GM12878 (cell line): ENCODE measurements at regions not wholly inside any gene's neighbourhood (a gene's known extent, or its start where the extent isn't known, plus 50 kb on each side); places are given as distances from the start of the nearest gene placed in this dataset.

Experiments used
- ATAC-seq: fragments of 200-7000 bp; cut with Tn5 transposase; 3 replicates; pipeline ENCODE4 v1.9.1; 2020; ENCODE audit warnings: mild to moderate bottlenecking, moderate library complexity
- BruUV-seq: library from RNA; stranded (reverse); fragments of 400-500 nt; replicated peaks from 2 replicates; lab custom pipeline; 2021; lab: Mats Ljungman, UMichigan
- CTCF ChIA-PET: fragments of 300-600 bp; sonication (Branson Sonifier 250); formaldehyde crosslinking; extraction: SDS; loops from one replicate; lab custom pipeline; 2021; ENCODE audit warnings: inconsistent platforms; lab: Yijun Ruan, JAX
- POLR2A ChIA-PET: fragments of 350-600 bp; formaldehyde crosslinking; extraction: SDS; loops from one replicate; lab custom pipeline; 2021; ENCODE audit warnings: inconsistent platforms; lab: Charles Lee
- RAD21 ChIA-PET: fragments of 300-600 bp; sonication (Branson Sonifier 250); formaldehyde crosslinking; loops from one replicate; lab custom pipeline; 2023; ENCODE audit warnings: antibody characterized with exemption; ENCODE audit not compliant: unreplicated experiment; lab: Charles Lee
- SMC1A ChIA-PET: fragments of 300-600 bp; sonication (Branson Sonifier 250); formaldehyde crosslinking; loops from one replicate; lab custom pipeline; 2023; ENCODE audit not compliant: unreplicated experiment, uncharacterized antibody; lab: Charles Lee
- DNase-seq: peaks from one replicate; pipeline ENCODE4 v3.0.0-alpha.2; 2011; ENCODE audit warnings: low read depth, low spot score
- FAIRE-seq: peaks from 3 replicates; lab custom pipeline; 2011; peaks lifted over from hg19 to GRCh38; lab: Jason Lieb, UNC
- H2AFZ ChIP-seq: 2 replicates; pipeline ENCODE4 v1.6.0; 2011; ENCODE audit warnings: low read depth, low read length, control low read depth; ENCODE audit not compliant: control insufficient read depth
- H3K27ac ChIP-seq: 2 replicates; pipeline ENCODE4 v1.5.1; 2011; ENCODE audit warnings: control low read depth; ENCODE audit not compliant: control insufficient read depth, insufficient read depth
- H3K27me3 ChIP-seq, 2 experiments: replicated peaks in 1 of 2; 2 replicates each; pipeline versions ENCODE4 v1.6.0 to v1.6.1; 2011; ENCODE audit warnings: low read length in 1 of 2; ENCODE audit not compliant: control insufficient read depth in 2 of 2, insufficient read depth in 2 of 2
- H3K36me3 ChIP-seq, 2 experiments: 2 replicates each; pipeline ENCODE4 v1.5.1; 2011; ENCODE audit warnings: low read length in 1 of 2; ENCODE audit not compliant: control insufficient read depth in 2 of 2, insufficient read depth in 2 of 2
- H3K4me1 ChIP-seq: 2 replicates; pipeline ENCODE4 v1.6.1; 2011; ENCODE audit warnings: mild to moderate bottlenecking, low read length, moderate library complexity, mixed read lengths; ENCODE audit not compliant: control insufficient read depth, insufficient read depth
- H3K4me2 ChIP-seq: 2 replicates; pipeline ENCODE4 v1.6.0; 2011; ENCODE audit warnings: control low read depth; ENCODE audit not compliant: control insufficient read depth, insufficient read depth
- H3K4me3 ChIP-seq: fragments of 200-600 bp; sonication (generic); 2 replicates; pipeline ENCODE4 v1.5.1; 2016
- H3K79me2 ChIP-seq: 2 replicates; pipeline ENCODE4 v1.6.0; 2011; ENCODE audit warnings: low read length; ENCODE audit not compliant: control insufficient read depth, insufficient read depth
- H3K9ac ChIP-seq: 2 replicates; pipeline ENCODE4 v1.8.0; 2011; ENCODE audit warnings: low read length, control low read depth, mixed read lengths; ENCODE audit not compliant: control insufficient read depth, insufficient read depth
- H3K9me3 ChIP-seq: replicated peaks from 3 replicates; pipeline ENCODE4 v1.5.1; 2011; ENCODE audit warnings: mild to moderate bottlenecking, low read length; ENCODE audit not compliant: control insufficient read depth, insufficient read depth
- H4K20me1 ChIP-seq: 2 replicates; pipeline ENCODE4 v1.6.0; 2011; ENCODE audit not compliant: control insufficient read depth, insufficient read depth
- BMI1 ChIP-seq: fragments of 450-650 bp; IDR thresholded peaks from 2 replicates; pipeline ENCODE4 v1.6.1; 2016; ENCODE audit warnings: mild to moderate bottlenecking, moderate library complexity, borderline replicate concordance
- BRCA1 ChIP-seq: IDR thresholded peaks from 2 replicates; pipeline ENCODE4 v1.6.1; 2011; ENCODE audit warnings: low read depth, low read length, improper control_type of control experiment
- CBFB ChIP-seq: IDR thresholded peaks from 2 replicates; pipeline ENCODE4 v1.6.1; 2016; ENCODE audit warnings: antibody characterized with exemption, low read depth
- ELK1 ChIP-seq: IDR thresholded peaks from 2 replicates; pipeline ENCODE4 v1.6.1; 2012; ENCODE audit warnings: low read depth, low read length, improper control_type of control experiment
- EZH2 ChIP-seq: IDR thresholded peaks from 2 replicates; pipeline ENCODE4 v1.6.1; 2012; ENCODE audit warnings: low read depth, mild to moderate bottlenecking, control low read depth, inconsistent platforms, low read length, borderline replicate concordance; ENCODE audit not compliant: control insufficient read depth
- HDAC6 ChIP-seq: fragments of 200-600 bp; sonication (generic); IDR thresholded peaks from one replicate; pipeline ENCODE4 v1.8.0; 2017; ENCODE audit warnings: antibody characterized with exemption; ENCODE audit not compliant: unreplicated experiment
- HDGF ChIP-seq: fragments of 450-650 bp; IDR thresholded peaks from 2 replicates; pipeline ENCODE4 v1.6.1; 2016; ENCODE audit warnings: antibody characterized with exemption
- KAT2A ChIP-seq: conservative IDR thresholded peaks from 2 replicates; pipeline ENCODE4 v1.6.1; 2011; ENCODE audit warnings: low read depth, low read length; ENCODE audit not compliant: control insufficient read depth
- KLF5 ChIP-seq: fragments of 450-650 bp; IDR thresholded peaks from 2 replicates; pipeline ENCODE4 v1.6.1; 2014; ENCODE audit warnings: mild to moderate bottlenecking; ENCODE audit not compliant: partially characterized antibody
- NBN ChIP-seq: fragments of 450-650 bp; IDR thresholded peaks from 2 replicates; pipeline ENCODE4 v1.6.1; 2016
- PAX5 ChIP-seq: IDR thresholded peaks from 2 replicates; pipeline ENCODE4 v1.6.1; 2011; ENCODE audit warnings: low read depth, low read length, borderline replicate concordance
- POLR2AphosphoS5 ChIP-seq: IDR thresholded peaks from 2 replicates; pipeline ENCODE4 v1.6.1; 2011; ENCODE audit warnings: mild to moderate bottlenecking, low read length, inconsistent platforms
- POU2F2 ChIP-seq: IDR thresholded peaks from 3 replicates; pipeline ENCODE4 v1.6.1; 2011; ENCODE audit warnings: low read depth, mild to moderate bottlenecking, low read length, borderline replicate concordance
- ZBED1 ChIP-seq: IDR thresholded peaks from 2 replicates; pipeline ENCODE4 v1.6.1; 2016; ENCODE audit warnings: borderline replicate concordance
- ZNF622 ChIP-seq: fragments of 450-650 bp; IDR thresholded peaks from 2 replicates; pipeline ENCODE4 v1.6.1; 2017; ENCODE audit warnings: mild to moderate bottlenecking, inconsistent platforms
- ZSCAN29 ChIP-seq: fragments of 450-650 bp; IDR thresholded peaks from 2 replicates; pipeline ENCODE4 v1.6.1; 2017; ENCODE audit warnings: mild to moderate bottlenecking, moderate library complexity
- ZZZ3 ChIP-seq: IDR thresholded peaks from 2 replicates; pipeline ENCODE4 v1.6.1; 2011; ENCODE audit warnings: low read depth; ENCODE audit not compliant: control insufficient read depth, insufficient read length
- WGBS: methylation state at CpG from one replicate; pipeline ENCODE4 v1.1.6; 2016; ENCODE audit warnings: low lambda C conversion rate; ENCODE audit not compliant: insufficient replicate concordance, insufficient coverage; ENCODE audit errors: missing lambda C conversion rate; 5-methylcytosine and 5-hydroxymethylcytosine counted together
- in situ Hi-C: fragments of 300-500 bp; cut with MboI; formaldehyde crosslinking; loops from 9 replicates; pipeline ENCODE4 v1.14.3; 2018; ENCODE audit warnings: mixed read lengths
- intact Hi-C: fragments of 100-400 bp; cut with micrococcal nuclease; formaldehyde crosslinking; loops from one replicate; pipeline ENCODE4 v1.14.2; 2022; ENCODE audit not compliant: unreplicated experiment
- TF ChIP-seq, protein P1 (sequence below): fragments of 450-650 bp; formaldehyde crosslinking; IDR thresholded peaks from 2 replicates; pipeline ENCODE4 v1.5.0; 2022; ENCODE audit warnings: mild to moderate bottlenecking, missing genetic modification characterization

- H3K4me3 ChIP-seq = no peak overlapping the region
- in situ Hi-C loops = no loop called here
- H3K27ac ChIP-seq = no peak overlapping the region
- SMC1A ChIA-PET = interaction anchor here (0.6 to 1.4 kb wide), 9 partner anchors 8 to 77 kb away, joined by 3 to 8 read pairs (median 3); no protein-coding TSS in a partner anchor
- H3K9me3 ChIP-seq = no peaks in the 10 kb centered on the region
- intact Hi-C loops = no loop called here
- TF ChIP-seq PAX5 = no peak
- no peak for TF ChIP-seq NBN
- no peak for TF ChIP-seq KAT2A
- TF ChIP-seq EZH2 = no peak
- no peak for TF ChIP-seq ZSCAN29
- TF ChIP-seq BMI1 = no peak
- TF ChIP-seq ZZZ3 = no peak
- TF ChIP-seq POU2F2 = no peak
- TF ChIP-seq POLR2AphosphoS5 = no peak
- TF ChIP-seq, protein P1, sequence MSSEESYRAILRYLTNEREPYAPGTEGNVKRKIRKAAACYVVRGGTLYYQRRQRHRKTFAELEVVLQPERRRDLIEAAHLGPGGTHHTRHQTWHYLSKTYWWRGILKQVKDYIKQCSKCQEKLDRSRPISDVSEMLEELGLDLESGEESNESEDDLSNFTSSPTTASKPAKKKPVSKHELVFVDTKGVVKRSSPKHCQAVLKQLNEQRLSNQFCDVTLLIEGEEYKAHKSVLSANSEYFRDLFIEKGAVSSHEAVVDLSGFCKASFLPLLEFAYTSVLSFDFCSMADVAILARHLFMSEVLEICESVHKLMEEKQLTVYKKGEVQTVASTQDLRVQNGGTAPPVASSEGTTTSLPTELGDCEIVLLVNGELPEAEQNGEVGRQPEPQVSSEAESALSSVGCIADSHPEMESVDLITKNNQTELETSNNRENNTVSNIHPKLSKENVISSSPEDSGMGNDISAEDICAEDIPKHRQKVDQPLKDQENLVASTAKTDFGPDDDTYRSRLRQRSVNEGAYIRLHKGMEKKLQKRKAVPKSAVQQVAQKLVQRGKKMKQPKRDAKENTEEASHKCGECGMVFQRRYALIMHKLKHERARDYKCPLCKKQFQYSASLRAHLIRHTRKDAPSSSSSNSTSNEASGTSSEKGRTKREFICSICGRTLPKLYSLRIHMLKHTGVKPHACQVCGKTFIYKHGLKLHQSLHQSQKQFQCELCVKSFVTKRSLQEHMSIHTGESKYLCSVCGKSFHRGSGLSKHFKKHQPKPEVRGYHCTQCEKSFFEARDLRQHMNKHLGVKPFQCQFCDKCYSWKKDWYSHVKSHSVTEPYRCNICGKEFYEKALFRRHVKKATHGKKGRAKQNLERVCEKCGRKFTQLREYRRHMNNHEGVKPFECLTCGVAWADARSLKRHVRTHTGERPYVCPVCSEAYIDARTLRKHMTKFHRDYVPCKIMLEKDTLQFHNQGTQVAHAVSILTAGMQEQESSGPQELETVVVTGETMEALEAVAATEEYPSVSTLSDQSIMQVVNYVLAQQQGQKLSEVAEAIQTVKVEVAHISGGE (CRISPR knock-in tag) = no peak
- TF ChIP-seq KLF5 = no peak
- TF ChIP-seq ZNF622 = no peak
- no peak for TF ChIP-seq ELK1
- no peak for TF ChIP-seq BRCA1
- no peak for TF ChIP-seq CBFB
- no peak for TF ChIP-seq HDGF
- no peak for TF ChIP-seq ZBED1
- TF ChIP-seq HDAC6 = no peak
- H2AFZ ChIP-seq = no peak overlapping the region
- no peaks in the 10 kb centered on the region for H3K79me2 ChIP-seq
- H3K4me1 ChIP-seq = peaks cover under 1% of the 10 kb centered on the region; the same call in 1 of the 2 replicates
- RAD21 ChIA-PET = interaction anchor here (1.8 kb wide), 1 partner anchor 136 kb away, joined by 5 read pairs; no protein-coding TSS in a partner anchor
- no peaks in the 10 kb centered on the region for H3K36me3 ChIP-seq
- FAIRE-seq (no peak), ATAC-seq (no peak), DNase-seq (no peak)
- POLR2A ChIA-PET = no interaction called here
- H3K27me3 ChIP-seq = no peaks in the 10 kb centered on the region
- BruUV-seq = no TSS peak
- H3K9ac ChIP-seq = no peak overlapping the region
- no peak overlapping the region for H3K4me2 ChIP-seq
- 0% methylated on average over 2 of the region's 2 CpGs for WGBS
- CTCF ChIA-PET = interaction anchor here (0.7 to 1.3 kb wide), 4 partner anchors 9 to 431 kb away, joined by 3 to 4 read pairs (median 4); no protein-coding TSS in a partner anchor
- no peaks in the 10 kb centered on the region for H4K20me1 ChIP-seq
Measured at GRCh38 chr5:56406838-56407237, 173.7 kb upstream of the ANKRD55 start.
